ENCODE measurements at regions not wholly inside any gene's neighbourhood (a gene's known extent, or its start where the extent isn't known, plus 50 kb on each side); places are given as distances from the start of the nearest gene placed in this dataset.

DNA sequence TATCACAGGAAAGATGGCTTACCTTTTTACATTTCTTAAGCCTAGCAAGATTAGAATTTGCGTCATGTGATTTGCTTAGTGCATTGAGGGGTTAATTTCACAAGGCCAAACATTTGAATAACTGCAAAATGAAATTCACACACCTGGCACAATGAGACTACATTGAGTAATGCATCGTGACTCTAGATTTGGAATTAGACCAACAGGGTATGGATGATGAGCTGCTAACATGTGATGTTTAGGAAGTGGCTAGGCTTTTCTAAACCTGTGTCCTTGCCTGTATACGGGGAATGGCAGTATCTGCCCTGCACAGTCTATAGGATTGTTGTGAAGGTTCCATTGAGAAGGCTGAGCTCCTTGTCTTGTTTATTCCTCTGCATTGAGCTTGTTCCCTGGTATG is 160.1 kb downstream of the MFSD1 start:
- TF ChIP-seq GATA1 (IDR thresholded peaks at IDR 0.05; ENCODE audit: low read depth, low read length) (no peak), POLR2A (IDR thresholded peaks at IDR 0.05; ENCODE audit: low read length) (no peak)

All from erythroblast (primary cell).